Ishikawa (cell line): ENCODE measurements at regions not wholly inside any gene's neighbourhood (a gene's known extent, or its start where the extent isn't known, plus 50 kb on each side); places are given as distances from the start of the nearest gene placed in this dataset.

Experiments used
- TAF1 ChIP-seq: IDR thresholded peaks from 2 replicates; pipeline ENCODE4 v1.6.1; 2012; ENCODE audit warnings: low read depth, mild to moderate bottlenecking
- TF ChIP-seq, protein P1 (sequence below): IDR thresholded peaks from 2 replicates; pipeline ENCODE4 v1.6.1; 2012; ENCODE audit warnings: low read depth, mild to moderate bottlenecking

- TF ChIP-seq, protein P1, sequence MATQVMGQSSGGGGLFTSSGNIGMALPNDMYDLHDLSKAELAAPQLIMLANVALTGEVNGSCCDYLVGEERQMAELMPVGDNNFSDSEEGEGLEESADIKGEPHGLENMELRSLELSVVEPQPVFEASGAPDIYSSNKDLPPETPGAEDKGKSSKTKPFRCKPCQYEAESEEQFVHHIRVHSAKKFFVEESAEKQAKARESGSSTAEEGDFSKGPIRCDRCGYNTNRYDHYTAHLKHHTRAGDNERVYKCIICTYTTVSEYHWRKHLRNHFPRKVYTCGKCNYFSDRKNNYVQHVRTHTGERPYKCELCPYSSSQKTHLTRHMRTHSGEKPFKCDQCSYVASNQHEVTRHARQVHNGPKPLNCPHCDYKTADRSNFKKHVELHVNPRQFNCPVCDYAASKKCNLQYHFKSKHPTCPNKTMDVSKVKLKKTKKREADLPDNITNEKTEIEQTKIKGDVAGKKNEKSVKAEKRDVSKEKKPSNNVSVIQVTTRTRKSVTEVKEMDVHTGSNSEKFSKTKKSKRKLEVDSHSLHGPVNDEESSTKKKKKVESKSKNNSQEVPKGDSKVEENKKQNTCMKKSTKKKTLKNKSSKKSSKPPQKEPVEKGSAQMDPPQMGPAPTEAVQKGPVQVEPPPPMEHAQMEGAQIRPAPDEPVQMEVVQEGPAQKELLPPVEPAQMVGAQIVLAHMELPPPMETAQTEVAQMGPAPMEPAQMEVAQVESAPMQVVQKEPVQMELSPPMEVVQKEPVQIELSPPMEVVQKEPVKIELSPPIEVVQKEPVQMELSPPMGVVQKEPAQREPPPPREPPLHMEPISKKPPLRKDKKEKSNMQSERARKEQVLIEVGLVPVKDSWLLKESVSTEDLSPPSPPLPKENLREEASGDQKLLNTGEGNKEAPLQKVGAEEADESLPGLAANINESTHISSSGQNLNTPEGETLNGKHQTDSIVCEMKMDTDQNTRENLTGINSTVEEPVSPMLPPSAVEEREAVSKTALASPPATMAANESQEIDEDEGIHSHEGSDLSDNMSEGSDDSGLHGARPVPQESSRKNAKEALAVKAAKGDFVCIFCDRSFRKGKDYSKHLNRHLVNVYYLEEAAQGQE, result no peak
- TF ChIP-seq TAF1, result no peak
These were observed 353.3 kb upstream of the ARID1B start for GRCh38 chr6:156423829-156424228.
